T-helper 1 cell (primary cell): ENCODE measurements at regions not wholly inside any gene's neighbourhood (a gene's known extent, or its start where the extent isn't known, plus 50 kb on each side); places are given as distances from the start of the nearest gene placed in this dataset.
"Not testable (repeated sequence)": the region's sequence is repeated elsewhere in the genome, so short reads cannot be mapped to it uniquely, and the experiment has no call there.

Source experiments
- DNase-seq, 5 donors: peaks; one replicate each; pipeline ENCODE4 v3.0.0-alpha.2; 2012 to 2020

DNA sequence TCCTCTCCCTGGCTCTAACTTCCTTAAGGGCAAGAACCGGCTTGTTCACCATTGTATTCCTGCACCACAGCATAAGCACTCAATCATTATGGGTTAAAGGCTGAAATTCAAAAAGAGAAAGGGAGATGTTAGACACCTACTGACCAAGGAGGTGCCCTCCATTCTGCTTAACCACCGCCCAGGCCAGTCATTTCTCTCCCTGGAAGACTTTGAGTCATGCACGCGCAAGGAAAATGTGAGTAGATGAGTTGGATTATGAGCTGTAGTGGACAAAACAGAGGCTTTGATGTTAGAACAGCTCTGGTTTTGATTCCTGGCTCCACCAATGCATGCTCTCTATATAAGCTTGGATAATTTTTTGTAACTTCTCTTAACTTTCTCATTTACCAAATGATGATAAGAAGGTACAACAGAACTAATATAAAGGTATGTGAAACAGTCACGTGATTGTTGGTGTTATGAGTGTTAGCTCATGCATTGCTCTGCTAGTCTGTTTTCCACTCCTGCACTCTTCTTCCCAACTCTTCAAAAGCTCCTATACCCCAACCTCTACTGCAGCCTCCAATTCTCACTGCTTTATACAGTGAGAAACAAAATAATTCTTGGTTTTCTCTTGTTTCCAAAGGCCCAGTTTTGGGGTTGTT is 148.4 kb upstream of the ATP11B start:
- DNase-seq = peak in 1 of 5 donors; percentile 22

DNA sequence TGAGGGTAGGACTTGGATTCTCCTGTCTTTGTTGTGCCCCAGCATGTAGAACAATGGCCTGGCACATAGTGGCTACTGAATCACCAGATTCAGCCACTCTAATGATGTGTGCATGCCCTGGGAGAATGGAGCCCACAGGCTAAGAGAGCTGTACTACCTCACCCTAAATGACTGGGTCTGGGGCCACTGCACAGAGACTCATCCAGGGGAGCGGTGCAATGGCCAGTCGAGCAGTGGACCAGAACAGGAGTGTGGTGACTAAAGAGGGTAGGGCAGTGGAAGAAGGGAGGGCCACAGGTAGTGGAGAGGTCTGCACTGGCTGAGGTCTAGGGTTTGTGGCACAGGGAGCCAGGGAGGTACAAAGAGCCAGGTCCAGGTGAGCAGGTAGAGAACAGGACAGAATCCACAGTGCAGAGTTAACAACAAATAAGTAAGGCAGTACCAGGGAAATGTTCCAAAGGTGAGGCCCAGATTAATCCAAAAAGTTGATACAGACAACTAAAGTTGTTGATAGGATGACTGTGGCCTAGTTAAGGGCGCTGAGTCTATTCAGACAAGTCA is 142.7 kb upstream of the ATP11B start:
- DNase-seq = no peak

DNA sequence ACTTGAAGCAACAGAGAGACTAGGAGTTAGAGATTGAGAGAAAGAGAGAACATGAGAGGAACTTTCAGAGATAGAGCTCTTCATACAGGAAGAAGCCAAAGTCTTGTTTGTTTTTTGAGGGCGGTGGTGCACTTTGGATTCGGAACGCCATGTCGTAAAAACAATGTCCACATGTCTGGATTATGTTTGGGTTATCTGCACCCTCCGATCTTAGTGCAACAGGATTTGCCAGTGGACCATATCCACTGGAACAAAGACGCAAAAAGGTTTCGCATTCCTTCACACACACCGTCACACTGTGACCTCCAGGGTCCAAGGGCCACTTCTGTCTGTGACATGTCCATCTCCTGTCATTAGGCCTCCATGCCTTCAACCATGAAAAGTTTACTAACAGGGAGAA is 141.8 kb upstream of the ATP11B start:
- DNase-seq = no peak

DNA sequence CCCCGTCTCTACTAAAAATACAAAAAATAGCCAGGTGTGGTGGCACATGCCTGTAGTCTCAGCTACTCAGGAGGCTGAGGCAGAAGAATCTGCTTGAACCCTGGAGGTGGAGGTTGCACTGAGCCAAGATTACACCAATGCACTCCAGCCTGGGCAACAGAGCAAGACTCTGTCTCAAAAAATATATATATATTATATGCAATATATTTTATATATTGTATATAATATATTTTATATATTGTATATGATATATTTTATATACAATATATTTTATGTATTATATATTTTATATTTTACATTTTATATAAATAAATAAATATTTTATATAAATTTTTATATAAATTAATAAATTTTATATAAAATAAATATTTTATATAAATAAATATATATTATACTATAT is 140.2 kb upstream of the ATP11B start:
- not testable (repeated sequence) for DNase-seq

DNA sequence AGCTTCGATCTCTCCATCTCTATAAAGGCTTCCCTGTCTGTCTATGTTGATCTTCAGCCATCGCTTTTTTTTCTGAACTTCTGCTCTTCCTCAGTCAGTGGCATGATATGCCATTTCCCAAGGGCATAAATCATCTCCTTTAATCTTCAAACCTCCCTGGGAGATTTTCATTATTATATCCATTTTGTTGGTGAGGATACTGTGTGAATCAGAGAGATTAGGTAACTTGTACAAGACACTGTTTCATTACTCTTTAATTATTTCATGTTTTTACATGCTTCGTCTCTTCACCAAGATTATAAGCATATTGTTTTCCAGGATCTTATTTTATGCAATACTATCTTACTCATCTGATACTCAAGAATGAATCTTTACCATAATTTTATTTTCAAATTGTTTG is 124.8 kb upstream of the ATP11B start:
- no peak for DNase-seq

DNA sequence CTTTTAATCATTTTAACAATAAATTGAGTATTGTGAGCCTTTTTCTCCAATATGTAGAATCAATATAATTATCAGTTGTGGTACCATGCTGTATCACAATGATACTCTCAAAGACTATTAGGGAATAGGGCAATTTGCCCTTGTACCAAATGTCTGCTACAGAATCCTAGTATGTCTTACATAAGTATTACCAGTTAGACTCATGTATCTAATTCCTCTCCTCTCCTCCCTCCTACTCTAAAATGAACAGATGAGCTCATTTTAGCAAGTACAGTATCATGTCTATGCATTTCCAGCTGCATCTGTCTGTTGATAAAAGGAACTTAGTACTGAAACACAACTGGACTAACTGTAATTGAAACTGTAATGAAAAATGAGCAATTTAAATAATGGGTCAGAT is 124.3 kb upstream of the ATP11B start:
- DNase-seq = no peak

DNA sequence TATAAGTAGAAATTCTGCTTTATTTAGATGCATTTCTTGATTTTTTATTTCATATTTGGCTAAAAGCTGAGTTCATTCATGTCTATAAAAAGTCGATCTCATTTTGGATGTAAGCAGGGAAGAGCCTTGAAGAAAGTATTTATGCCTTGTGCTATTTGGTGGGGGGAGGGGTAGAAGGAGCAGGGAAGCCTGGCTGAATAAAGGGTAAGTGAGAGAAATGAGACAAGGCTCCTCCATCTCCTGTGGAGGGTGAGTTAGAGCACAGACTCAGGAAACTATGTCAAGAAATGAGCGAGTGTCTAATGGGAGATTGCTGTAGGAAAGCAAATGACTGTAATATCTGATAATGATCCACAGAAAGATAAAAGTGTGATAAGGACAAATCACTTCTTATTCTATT is 121.8 kb upstream of the ATP11B start:
- no peak for DNase-seq

DNA sequence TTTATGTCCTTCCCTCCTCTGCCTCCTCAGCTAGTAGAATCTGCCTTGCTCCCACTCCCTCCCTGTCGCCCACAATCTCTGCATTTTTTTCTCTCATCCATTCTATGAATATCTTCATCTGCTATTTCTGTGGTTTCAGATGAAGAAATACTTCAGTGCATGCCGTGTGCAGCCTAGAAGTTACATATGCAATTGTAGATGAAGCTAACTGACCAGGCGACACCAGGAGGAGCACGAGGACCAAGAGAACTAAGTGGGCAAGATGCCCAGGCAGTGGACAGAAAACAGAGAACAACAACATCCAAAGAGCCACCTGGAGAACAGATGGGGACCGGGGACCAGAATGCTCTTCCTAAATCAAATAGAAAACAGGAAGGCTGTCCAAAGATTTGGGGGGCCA is 121.4 kb upstream of the ATP11B start:
- DNase-seq = no peak

DNA sequence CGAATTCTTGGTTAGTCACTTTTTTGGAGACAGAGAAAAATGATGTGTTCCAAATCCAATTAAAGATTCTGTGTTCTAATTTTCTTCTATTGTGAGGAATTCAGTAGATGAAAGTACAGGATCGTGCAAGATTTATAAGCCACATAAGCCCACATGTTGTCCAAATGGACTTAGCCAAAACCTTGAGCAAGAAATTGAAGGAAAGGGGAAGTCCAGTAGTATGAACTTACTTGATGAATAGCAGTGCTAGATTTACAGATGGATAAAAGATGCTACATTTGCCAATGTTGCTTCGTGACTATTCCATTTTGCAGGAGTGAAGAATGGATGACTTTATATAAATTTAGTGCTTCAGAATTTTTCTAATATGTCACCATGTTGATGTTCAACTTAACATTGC is 120.0 kb upstream of the ATP11B start:
- no peak for DNase-seq

DNA sequence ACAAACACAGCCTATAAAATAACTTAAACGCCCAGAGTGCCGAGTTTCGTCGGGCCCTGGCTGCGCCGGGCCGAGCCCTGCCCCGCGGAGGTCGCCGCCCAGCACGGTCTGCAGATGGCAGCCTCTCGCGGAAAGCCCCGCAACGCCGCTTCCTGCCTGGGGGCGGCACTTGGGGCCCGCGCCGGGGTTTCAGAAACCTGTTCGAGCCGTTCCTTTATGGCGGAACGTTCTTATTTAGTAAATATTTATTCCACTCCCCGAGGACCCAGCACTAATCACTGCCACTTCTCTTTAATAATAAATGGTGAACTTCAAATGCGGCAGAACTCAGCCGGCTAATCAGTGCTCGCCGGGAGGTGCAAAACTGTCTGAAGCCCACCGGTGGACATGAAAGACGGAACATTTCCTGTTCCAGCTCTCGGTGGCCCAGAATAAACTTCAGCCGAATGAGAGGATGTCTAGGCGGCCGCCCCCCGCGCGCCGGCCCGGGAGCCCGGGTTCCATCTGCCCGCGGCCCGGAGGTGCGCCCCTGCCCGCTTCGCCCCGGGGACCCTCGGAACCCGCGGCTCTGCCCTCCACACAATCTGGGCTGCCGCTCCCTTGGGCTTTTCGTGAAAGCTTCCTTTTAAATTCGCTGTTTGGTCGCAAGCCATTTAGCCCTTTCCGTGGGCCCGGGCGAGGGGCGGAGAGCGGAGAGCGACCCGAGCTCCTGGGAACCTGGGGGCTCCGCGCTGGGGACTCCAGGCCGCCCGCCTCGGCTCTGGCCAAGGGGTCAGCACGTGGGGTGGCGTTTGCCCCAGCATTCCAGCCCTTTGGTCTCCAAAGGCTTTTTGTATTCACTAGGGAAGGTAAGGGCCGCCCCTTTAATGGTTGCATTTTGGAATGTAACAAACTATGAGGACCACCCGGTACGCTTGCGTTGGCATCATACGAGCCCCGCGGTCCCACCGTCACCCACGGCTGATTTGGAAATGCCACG is 110.8 kb upstream of the ATP11B start:
- peak in 4 of 5 donors; percentile 31 to 62 (median 40) for DNase-seq

DNA sequence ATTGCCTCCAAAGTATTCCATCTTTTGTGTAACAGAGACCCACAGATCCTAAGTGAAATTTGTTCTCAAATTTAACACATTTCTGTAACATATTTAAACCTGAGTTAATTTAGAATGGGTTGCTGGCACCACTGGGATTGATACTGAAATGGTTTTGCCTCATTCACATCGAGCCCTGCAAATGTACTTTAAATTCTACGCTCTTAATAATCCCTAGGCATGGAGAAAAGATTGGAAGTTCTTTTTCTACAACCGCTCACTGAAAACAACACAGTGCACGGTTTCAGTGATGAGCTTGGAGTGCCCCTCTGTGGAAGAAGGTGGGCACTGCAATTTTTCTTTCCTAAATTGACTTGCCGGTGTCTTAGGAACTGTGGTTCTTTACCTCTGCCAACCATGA is 109.9 kb upstream of the ATP11B start:
- DNase-seq = peak in 4 of 5 donors; percentile 13 to 62 (median 34)

DNA sequence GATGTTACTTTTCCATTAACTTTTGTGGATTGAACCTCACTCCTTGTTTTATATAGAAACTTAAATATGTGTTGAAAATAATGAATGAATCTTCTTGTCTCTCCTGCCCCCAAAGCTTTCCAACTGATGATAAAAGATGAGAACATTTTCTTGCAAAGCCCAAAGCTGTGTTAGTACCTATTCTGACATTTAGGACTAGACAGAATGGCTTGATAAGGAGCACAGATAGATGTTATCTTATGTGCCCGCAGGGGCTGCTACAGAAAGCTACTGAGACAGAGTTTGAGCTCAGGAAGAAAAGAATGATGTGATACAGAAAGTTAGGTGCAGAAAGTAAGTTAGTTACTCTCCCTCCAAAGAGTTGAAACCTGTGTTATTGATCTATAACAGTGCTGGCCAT is 109.4 kb upstream of the ATP11B start:
- no peak for DNase-seq

DNA sequence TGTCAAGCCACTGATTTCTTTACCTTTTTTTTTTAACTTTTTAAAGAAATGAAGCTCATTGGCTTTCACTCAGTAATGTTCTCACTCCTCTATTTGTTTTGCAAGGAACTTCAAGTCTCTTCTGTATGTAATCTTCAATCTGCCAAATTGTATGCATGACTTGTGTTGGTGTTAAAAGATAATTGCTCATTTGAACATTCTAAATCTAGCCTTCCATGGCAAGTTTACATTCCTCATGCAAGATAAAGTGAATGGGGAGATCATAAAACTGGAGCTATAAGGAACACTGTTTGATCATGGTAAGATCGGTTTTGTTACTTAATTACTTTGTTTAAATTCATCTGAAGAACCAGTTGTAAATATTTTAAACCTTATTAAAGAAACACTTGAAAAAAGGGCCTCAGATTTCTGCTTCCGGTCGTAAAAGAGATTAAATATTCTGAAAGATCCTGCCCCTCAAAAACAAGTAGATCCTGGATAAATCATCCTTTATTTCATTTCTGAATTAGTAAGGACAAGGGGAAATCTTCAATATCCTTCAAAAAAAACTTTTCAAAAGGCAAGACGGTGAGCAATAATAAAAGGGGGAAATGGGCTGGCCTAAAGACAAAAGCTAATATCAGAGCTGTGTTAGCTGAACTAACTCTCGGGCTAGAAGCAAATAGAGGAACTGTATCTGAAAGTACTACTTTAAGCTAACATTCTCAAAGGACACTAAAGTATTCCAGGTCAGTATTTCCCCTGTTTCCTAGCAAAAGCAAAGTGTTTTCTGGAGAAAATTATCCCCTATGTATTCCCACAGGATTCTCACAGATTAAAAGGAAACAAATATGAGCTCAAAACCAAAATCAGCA is 107.0 kb upstream of the ATP11B start:
- no peak for DNase-seq

DNA sequence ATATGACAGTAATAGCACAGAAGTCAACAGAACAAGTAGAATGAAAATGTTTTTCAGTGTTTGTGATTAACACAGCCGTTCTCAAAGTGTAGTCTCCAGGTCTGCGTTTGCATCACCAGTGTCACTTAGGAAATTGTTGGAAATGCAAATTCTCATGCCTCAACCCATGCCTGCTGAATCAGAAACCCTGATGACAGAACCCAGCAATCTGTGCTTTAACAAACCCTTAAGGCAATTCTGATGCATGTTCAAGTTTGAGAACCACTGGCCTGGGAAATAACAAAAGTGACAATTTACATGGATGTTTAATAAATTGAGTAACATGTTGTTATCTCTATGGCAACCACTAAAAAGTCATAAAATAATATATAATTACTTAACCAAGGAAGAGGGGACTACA is 103.1 kb upstream of the ATP11B start:
- no peak for DNase-seq

DNA sequence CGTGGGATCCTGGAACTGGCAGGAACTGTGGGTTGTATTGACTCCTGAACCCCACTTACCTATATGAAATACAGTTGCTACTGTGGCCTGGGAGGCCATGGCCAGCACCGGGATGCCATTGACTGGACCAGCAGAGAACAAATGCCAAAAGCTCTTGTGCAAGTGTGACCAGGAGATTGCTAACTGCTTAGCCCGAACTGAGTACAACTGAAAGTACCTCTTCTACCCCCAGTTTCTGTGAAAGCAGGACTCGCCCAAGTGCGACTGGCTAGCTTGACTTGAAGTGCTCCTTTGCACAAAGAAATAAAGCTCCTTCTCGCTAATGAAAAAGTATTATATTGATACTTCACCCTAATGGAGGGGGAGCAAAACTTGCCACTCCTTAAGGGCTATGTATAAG is 101.3 kb upstream of the ATP11B start:
- no peak for DNase-seq

DNA sequence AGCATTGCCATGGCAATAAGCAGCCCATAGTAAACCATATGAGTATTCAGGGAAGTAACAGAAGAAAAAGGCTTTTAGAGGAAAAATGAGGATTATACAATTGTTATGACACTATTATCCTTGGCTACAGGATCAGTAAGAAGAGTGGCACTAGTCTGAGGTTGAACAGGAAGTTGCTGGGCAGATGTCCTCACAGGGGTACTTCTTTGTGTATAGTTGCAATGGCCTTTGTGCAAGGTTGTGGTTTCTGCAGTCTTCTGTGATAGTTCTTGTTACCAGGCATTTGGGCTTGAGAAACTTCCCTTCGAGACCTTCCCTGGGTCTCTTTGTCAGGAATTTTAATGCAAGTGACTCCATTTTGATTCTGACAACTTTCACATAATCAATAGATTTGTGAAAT is 100.6 kb upstream of the ATP11B start:
- DNase-seq = no peak

DNA sequence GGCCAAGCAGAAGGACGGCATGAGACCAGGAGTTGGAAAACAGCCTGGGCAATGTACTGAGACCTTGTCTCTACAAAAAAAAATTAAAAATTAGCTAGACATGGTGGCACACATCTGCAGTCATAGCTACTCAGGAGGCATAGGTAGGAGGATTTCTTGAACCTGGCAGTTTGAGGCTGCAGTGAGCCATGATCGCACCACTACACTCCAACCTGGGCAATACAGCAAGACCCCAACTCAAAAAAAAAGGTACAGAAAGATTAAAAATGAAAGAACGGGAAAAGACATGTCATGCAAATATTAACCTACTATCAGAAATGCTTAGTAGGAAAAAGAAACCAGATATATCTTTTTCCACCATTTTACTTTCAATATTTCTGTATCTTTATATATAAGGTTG is 99.6 kb upstream of the ATP11B start:
- no peak for DNase-seq

DNA sequence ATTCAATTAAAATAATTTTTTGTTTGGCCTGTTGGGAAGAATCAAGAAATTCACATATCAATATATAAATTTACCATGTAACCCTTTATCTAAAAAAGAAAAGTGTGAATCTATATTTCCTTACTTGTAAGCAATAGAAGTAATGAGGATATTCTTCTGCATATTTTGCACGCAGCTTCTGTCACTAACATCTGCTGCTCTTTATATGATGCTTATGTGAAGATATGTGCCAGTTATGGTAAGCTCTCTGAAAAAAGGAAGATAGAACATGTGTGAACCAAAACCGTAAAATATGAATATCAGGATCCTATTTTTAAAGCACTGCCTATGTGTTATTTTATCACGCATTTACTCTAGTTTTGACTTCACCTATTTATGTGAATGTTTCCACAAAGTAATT is 96.4 kb upstream of the ATP11B start:
- no peak for DNase-seq

DNA sequence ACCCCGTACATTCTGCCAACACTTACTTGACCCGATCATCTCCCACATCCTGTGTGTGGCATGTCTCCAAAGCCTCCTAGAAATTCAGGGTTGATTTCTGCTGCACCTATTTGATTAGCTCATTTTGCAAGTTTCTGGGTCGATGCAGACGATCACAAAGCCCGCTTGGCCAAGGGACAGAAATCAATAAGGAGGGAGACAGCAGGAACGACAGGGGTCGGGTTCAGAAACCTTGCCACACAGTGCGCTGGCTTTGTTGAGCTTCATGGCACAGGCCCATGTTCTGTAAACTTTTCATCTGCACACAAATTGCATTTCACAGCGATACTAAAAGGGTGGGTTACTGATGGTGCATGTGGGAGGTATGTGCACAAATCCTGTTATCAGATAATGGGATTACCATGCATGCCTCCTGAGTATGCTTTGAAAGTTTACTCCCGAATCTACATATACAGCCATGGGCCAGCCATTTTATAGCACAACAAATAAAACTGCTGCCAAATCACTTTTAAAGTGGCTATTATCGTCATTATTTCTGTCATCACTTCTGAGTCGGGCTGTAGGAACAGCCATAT is 95.9 kb upstream of the ATP11B start:
- DNase-seq = no peak

DNA sequence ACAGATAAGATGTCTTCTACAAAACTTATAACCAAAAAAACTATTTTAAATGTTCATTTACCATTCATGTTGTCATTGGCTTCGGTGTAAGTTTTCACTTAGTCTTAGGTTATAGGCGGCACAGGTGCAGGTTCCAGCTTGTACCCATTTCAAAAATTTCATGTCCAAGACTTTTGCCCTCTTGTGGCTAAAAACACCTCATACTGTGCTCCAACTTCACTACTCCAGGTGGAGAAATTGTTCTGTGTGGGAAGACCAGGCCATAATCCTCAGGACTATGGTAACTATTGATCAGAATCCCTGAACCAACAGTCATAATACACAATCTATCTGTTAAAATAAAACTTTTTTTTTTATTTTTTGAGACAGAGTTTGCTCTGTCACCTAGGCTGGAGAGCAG is 95.2 kb upstream of the ATP11B start:
- no peak for DNase-seq

DNA sequence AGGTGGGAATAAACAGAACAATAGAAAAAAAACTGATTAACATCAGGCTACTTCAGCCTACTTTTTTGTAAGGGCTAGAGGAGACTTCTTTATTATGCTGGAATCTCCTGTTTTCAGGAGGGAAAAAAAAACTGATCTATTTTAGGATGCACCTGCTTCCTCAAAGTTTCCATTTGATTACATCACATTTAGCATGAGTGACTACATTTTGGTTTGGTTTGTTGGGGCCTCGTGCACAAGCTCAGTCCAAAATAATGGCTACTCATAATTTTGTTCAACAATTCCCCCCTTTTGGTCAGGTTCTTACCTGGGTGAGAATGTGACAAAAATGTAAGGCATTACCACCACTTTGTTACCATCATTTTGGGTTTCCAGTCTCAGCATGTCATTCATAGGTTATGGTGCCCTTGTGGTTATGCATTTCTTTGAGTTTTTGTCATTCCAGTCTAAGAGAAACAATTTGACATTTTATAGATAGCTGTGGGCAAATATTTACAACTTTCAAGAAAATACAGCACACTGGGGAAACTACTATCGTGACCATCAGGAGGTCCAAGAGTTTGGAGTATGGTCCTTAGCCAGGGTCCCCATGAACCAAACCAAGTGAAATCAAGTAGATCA is 93.6 kb upstream of the ATP11B start:
- no peak for DNase-seq

DNA sequence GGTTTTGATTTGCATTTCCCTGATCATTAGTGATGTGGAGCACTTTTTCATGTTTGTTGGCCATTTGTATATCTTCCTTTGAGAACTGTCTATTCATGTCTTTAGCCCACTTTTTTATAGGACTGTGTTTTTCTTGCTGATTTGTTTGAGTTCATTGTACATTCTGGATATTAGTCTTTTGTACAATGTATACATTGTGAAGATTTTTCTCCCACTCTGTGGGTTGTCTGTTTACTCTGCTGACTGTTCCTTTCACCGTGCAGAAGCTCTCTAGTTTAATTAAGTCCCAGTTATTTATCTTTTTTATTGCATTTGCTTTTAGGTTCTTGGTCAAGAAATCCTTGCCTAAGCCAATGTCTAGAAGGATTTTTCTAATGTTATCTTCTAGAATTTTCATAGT is 91.1 kb upstream of the ATP11B start:
- no peak for DNase-seq
